Stimulated activated naive CD4-positive, alpha-beta T cell treated with Interleukin-2 at 50 U/mL for 16 hours (primary cell): ENCODE measurements at regions not wholly inside any gene's neighbourhood (a gene's known extent, or its start where the extent isn't known, plus 50 kb on each side); places are given as distances from the start of the nearest gene placed in this dataset.

ENCODE experiments used
- DNase-seq: peaks from one replicate; lab custom pipeline; 2025; lab: John Stamatoyannopoulos, UW

DNA sequence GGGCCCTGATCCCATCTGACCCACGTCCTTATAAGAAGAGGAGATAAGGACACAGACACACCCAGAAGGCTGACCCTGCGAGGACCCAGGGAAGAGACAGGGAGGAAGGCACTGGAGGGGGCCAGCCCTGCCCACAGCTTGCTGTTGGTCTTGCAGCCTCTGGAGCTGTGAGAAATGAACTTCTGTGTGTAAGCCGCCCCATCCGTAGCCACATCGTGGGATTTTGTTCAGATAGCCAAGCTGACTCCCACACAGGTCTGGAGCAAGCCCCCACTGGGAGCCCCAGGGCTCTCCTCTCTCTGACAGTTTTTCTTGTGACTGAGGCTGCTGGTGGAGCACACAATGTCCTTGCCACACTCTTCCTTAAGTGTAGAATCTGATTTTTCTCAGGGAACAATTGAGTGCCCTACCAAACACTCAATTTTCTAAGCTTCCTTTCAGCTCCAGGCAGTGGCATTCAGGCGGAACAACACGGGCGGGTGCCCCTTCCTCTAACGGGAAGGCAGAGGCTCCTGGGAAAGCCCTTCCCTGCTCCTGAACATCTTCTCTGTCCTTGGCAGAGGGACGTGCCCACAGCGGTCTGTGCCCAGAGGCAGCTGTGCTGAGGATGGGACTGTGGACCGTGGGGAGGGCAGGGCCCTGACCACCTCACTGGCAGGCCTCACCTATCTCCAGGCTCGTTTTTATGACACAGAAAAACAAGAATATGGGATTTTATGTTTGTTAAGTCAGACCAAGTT, 160.6 kb upstream of the SHH start:
- DNase-seq = no peak

DNA sequence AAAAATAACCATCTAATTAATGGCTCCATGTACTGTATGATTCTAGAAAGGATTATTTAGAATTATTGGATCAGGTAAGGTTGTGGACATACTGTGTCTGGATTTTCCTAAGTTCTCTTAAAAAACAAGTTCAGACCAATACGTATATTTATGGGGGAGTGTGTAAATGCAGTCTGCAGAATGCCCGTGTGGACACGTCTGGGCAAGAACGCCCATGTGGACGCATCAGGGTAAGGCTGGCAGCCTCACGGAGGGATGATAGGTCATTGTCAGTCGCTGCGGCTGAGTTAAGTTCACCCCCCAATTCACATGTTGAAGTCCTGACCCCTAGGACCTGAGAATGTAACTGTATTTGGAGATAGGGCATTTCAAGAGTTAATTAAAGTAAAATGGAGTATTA, 160.0 kb upstream of the SHH start:
- DNase-seq = no peak

DNA sequence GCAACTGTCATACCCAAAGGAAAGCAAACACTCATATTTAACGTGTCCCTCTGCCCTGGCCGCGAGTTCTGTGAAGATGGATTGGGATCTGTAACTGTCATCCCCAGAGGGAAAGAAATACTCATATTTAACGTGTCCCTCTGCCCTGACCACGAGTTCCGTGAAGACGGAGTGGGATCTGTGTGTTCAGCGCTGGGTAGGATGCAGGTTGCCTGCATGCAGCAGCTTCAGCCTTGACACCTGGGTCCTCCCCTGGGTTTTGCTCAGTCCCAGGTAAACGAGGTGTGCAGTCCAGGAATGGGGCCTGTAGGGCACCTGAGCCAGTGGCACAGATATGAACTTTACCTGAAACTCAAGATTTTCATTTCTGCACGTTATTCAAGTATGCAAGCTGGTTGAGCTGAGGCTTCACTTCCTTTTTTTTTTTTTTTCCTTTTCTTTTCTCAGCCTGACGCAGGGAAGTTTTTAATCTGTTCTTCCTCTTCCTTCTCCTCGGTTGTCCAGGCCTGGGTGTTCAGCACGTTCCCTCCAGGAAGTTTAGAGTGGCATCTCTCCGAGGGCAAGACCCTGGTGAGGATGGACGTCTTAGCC, 159.0 kb upstream of the SHH start:
- DNase-seq = no peak

DNA sequence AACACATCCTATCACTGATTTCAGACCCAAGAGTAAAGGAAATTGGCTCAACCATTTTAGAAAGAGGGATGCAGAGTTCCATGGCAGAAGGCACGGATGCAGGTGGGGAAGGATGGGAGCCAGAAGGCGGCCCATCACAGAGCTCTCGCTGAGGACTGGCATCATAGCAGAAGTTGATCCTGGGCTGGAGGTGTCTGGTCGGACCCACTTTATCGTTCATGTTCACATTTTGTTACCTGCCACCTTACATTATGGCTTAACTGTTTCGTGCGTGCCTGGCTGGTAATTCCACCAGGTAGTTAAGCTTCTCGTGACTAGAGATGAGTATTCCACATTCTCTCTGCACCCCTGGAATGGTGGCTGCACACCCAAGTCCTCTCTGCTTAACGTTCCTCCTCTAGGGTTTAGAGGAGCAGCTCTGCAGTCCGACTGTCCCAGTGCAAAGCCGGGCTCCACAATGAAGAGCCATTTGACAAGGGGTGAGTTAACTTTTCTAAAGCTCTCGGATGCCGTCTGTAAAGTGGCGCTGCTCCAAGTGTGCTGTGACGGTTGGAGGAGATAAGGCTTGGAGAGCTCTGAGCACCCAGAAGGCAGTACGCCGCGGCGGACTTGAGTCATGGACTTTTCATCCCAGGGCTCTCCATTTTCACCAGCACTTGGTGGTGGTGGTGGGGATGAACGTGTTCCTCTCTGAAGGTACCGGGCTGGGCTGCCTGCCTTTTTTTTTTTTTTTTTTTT, 157.1 kb upstream of the SHH start:
- DNase-seq = no peak

DNA sequence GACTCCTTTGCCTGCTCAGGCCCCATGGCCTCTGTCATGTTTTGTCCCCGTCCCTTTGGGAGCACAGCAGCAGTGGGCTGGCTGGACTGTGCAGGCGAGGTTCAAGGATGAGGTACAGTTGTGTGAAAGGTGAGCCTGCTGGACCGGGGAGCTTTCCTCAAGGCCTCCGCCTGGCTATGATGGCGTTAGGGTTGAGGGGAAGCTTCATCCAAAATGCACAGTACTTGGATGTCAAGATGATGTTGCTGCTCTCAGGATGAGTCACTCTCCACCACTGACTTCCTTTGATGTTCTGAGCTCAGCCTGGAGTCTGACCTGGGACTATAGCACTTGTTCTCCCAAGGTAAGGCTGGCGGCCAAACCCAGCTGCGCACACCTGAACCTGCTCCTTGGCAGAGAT, 152.7 kb upstream of the SHH start:
- DNase-seq = no peak

DNA sequence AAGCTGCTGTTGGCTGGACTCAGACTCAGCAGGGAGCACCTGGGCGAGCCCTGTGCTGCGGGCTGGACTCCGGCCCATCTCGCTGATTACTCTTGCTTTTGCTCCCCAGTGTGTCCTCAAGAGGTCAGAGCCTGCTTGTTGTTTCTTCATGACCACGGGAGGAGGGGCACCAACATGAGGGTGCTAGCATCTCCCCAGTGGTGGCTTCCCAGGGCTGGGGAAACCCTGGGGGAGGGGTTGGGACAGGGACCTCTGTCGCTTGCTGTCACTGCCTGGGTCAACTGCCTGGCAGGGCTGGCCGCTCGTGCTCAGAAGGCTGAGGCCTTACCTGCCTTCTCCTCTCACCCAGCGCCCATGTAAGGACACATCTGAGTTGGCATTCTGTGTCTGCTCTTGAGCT, 152.3 kb upstream of the SHH start:
- DNase-seq = no peak

DNA sequence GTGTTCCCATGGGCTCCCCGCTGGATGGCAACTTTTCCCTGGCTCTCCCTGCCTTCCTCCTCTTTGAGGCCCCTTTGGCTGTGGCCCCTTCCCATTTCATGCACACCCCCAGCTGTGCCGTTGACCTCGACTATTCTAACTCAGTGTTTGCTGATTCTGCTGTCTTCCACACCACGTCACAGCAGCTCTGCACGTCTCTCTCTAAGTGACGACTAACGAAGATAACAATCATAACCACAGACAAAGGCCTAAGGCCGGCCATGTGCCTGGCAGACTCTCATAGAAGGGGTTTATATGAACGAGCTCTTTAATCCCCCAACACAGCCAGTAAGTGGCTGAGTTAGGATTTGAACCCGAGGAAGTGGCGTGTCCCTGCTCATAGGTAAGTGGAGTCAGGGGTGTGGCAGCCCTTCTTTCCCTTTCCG, 151.5 kb upstream of the SHH start:
- DNase-seq = no peak

DNA sequence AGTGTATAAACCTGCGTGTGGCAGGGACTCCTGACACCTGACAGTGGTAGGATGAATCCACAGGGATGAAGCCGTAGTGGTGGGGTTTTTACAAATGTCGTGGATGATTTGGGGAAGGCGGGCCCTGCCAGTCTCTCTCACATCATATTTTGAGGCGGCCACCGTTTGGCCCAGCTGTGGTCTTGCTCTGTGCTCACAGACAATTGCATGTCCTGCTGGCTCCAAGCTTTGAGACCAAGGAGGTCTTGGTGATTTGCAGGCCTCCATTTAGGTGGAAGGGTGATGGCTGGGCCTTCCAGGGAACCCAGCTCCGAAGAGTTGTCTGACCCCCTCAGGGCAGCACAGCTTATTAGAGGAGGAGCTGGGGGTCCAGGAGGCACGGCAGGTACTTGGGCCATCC, 151.1 kb upstream of the SHH start:
- DNase-seq = no peak

DNA sequence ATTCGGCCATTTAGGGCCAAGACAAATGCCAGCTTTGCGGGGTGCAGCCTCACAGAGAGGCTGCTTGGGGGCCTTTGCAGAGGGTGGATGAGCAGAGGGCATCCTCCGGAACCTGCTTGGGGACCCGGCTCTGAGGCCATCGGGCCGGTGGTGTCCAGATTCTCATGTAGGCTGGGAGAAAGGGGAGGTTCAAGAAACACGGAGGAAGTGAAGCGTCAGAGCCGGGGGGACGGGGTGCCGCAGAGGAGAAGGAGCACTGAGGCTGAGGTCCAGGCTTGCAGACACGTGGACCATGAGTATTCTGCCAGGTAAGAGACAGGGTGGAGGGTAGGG, 150.7 kb upstream of the SHH start:
- no peak for DNase-seq

DNA sequence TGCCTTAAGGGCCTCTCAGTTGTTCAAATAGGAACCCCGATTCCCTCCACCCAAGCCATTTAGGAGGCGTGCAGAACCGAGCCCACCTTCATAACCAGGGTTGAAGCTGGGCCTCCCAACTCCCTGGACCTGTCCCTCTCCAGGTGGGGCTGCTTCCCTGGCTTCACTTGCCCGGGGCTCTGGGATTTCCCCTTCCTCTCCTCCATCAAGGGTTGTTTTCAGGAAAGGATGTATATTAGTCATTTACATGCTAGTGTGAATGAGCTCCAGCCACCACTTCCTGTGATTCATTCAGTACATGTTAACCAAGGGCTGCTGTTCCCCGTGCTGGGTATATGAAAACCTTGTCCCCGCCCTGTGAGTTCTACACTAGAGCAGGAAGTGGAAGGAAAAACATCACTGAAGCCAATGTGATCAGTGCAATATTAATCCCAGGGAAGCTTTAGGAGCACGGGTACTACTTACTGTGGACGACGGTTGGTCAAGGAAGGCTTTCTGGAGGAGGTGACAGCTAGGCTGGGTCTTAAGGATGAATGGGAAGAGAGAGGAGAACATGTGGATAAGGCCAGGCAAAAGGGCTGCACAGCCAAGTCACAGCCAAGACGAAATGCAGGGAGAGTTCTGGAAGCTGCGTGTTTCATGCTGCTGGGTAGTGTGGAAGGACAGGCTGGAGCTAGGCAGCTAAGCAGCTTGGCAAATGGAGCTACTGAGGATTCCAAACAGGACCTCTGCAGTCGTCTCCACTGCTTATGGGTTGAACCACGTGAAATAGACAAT, 150.1 kb upstream of the SHH start:
- no peak for DNase-seq

DNA sequence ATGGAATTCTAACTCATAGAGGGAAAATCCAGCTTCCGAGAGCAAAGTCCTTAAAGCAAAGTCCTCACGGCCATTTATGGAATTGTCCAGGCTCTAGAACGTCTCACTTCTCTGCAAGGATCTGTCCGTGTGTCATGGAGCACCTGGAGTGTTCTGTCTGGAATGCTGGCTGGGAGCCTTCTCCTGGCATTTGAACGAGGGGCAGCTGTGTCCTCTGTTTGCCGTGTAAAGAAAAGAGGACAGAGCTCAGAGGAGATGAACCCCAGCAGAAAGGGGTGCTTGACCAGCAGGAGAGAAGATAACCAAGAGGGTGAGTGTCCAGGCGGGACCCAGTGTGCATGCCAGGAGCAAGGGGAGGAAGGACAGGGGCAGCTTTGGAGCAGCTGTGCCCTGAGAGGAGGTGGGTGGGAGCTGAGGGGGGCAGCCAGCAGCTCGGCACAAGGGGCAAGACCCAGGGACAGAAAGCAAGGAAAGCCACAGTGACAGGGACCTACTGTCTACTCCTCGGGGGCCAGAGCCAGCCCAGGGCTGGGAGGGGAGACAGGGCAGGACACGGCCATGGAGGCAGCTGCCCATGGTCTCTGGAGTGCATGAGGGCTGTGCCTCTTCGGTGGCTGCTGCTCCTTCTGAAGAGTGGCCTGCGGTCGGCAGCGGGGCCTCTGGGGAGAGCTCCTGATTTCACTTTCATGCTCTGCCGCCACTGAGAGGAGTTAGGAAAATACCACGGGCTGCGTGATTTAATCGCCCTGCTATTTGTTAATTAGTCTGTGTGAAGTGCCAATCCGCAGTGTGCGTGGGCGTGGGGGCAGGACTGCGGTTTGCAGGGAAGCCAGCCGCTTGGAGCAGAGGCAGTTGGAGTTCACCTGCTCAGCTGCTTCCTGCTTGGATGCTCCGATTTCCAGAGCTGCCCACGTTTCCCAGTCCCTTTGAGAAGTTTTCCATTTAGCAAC, 149.3 kb upstream of the SHH start:
- DNase-seq = peak; percentile 8

DNA sequence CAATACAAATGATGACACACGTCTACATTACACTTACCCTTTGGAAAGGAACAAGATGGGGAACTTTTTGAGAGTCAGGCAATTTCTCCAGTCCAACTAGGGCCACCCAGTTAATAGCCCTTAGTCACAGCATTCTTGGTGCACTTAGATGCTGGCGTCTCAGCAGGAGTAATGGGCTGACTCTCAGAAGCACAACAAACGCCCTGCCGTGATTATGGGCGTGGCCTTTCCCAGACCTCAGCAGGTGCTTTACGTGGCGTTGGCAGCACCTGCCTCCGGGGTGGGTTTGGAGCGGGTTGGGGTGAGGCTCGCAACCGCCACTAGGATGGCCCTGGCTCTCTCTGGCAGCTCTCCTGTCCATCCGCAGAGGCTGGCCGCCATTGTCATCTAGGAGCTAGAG, 147.6 kb upstream of the SHH start:
- no peak for DNase-seq

DNA sequence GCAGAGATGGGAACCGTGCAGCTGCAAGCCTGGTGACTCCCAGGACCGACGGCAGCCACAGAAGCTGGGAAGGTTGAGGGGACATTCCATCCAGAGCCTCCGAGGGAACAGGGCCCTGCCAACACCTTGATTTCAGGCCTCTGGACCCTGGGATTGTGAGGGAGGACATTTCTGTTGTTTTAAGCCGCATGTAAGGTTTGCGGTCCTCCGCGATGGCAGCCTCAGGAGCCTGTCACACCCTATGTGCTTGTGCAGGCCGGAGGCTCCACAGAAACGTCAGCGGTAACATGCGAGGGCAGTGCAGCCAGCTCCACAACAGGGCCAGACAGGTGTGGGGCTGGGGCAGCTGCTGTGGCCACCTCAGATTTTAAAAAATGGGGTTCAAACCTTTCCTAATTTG, 144.7 kb upstream of the SHH start:
- DNase-seq = no peak

DNA sequence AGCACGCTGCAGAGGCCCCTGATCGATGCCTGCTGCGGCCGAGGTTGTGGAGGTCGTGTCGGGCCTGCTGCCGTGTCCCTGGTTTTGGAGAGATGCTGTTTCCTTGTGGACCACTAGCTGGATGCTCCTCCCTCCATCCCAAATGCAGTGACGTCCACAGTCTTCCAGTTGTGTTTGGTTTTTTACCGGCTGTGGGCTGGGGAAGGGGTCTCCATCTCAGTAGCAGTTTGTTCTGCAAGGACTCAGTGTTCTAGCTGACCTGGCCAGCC, 143.0 kb upstream of the SHH start:
- DNase-seq = no peak

DNA sequence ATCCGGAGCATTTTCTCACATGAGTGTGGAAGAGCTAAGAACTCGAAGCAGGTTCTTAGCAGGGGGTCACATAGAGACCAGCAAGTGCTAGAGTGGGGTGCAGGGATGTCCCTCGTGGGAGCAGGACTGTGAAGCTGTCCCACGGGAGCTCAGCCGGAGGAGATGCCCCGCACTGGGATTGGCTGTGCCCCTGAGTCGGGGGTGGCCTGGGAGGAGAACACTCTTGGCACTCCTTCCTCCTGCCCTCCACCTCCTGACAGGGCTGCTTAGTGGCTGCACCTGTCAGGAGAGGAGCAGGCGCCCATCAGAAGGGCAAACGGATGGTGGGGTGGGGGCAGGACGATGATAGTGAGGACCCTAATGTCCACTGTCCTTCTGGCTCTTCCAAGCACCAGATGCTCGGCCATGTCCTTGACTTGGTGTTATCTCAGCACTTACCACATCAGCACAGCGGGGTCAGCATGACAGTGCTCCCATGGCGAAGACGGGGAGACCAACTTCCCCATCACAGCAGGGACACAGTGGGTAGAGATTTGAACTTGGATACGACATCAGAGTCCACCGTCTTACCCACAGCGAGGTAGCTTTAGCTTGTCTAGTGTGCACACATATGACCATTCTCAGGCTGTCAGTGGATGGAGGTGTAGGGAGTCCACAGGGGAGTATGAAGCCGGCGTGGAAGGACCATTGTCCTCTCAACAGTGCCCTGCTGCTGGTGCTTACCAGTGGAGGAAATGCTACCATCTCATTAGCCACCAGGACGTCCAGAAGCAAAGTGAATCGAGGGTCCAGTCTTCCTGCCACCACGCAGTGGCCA, 142.5 kb upstream of the SHH start:
- no peak for DNase-seq

DNA sequence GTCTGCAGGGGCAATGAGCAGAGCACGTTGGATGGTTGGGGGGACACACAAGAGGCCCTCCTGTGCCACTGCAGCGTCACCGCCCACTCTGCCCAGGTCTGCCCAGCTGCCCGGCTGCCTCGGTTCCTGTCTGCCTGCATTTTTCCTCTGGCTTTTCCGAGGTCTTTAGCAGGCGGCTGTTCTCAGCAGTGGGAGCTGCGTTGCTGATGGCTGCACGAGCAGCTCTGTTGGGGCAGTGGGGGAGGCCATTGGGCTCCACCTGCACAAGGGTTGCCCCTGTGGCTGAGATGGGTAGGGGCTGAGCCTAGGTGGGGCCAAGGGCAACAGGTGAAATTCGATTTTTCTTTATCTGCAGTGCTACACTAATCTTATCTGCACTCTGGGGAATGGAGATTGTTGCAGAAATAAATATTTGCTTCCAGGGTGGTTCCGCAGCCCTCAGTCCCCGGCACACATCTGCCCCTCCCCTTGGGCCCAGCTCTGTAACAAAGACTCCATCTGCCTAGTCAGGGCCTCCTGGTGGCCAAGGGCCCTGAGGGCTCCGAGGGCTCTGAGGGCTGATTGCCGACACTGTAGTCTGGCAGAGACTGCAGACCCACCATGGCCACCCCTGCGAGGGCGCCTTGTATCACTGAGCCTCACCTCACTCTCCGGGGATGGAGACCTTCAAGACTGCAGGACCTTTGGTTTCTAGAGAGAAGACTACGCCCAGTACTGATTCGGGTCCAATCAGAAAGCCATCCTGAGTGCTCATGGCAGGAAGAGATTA, 141.7 kb upstream of the SHH start:
- no peak for DNase-seq

DNA sequence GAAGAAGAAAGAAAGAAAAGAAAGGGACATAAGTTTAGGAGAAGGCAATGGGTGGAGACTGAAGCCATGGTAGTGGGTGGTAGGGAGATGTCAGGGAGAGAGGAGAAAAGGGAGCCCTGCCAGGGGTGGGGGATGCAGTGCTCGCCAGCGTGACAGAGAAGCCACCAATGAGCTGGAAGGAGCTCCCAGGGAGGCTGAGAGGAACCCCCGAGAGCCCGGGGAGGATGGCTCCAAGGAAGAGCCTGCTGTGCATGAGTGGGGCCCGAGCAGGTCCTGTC, 141.2 kb upstream of the SHH start:
- DNase-seq = no peak

DNA sequence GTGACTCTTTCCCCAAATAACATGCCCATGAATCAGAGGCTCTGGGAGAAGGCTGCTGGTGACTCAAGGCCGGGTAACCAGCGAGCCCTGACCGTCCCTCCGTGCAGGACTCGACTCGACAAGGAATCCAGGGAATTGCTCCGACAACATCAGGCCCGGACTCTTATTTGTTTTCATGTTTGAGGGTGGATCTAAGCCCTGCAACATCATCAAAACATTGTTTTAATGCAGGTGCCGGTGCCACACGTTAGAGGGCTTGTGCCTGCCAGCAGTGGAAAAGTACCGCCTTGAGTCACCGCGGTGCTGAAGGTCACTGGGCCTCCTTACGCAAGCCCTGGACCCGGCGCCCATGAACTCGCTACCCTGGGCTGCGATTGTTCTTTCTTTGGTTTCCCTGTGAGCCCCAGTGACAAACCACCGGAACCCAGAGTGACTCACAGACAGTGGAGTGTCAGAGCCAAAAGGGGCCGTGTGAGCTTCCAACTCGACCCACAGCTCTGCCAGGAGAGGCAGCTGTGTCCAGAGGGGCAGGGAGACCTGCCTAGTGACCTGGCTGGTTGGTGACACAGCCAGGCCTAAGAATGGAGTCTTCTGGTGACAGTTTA, 139.4 kb upstream of the SHH start:
- no peak for DNase-seq

DNA sequence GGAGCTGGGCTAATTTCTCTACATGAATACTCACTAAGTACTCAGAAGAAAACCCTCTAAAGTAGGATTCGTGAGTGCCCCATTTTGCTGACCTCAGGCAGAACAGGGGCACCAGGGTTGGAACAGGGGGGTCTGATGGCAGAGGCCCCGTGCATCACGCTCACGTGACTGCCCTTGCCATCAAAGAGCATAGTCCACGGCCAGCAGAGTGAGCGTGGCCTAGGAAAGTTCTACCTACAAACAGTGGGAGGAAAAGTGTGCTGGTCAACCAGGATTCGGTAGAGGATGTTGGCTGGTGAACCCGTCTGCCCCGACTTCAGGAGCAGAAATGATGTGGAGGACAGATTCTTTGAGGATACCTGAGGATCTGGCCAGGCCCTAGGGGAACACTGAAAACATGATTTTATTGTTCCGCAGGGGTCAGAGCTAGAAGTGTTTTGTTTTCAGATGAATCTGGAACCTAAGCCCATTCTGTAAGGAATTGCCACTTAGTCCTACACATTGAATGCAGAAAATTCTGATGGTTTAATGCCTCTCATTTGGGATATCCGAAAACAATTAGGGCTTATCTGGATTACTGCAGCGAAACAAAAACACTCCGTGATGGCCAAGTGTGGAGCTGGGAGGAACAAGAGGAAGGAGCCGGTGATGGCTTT, 138.8 kb upstream of the SHH start:
- no peak for DNase-seq

DNA sequence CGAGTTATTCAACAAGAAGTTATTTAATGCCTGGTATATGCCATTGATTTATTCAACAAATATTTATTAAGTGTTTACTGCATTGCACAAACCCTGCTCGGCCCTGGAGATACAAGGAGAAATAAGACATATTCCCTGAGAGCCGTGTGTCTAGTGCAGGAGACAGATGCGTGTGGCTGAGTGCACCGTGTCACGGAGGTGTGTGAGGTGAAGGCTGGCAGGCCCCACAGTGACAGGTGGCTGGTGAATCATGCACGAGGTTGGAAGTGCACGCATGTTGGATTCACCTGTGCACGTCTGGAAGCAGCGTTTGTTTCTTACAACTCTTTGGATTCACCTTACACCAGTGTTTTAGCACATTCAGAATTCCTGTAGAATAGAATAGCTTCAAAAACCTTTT, 136.6 kb upstream of the SHH start:
- no peak for DNase-seq
